Uterus (tissue), 2 donors: ENCODE measurements at regions not wholly inside any gene's neighbourhood (a gene's known extent, or its start where the extent isn't known, plus 50 kb on each side); places are given as distances from the start of the nearest gene placed in this dataset.

Source experiments
- CTCF ChIP-seq, 4 experiments: fragments of 200-600 bp in 2 of 4; fragments of 450-650 bp in 2 of 4; sonication (generic) in 2 of 4; IDR thresholded peaks; one replicate each; pipeline ENCODE4 v1.5.1; 2016 to 2019; ENCODE audit warnings: antibody characterized with exemption in 4 of 4, mild to moderate bottlenecking in 2 of 4, moderate library complexity in 1 of 4
- POLR2A ChIP-seq, 2 donors: fragments of 450-650 bp; IDR thresholded peaks; one replicate each; pipeline ENCODE4 v1.6.1; 2016; ENCODE audit warnings: antibody characterized with exemption in 2 of 2, mild to moderate bottlenecking in 1 of 2, moderate library complexity in 1 of 2

GRCh38 chr1:244291236-244292201, 160.2 kb downstream of the ADSS2 start:
- TF ChIP-seq CTCF (IDR thresholded peaks at IDR 0.05) (no peak), POLR2A (IDR thresholded peaks at IDR 0.05) (no peak)
